Endothelial cell of umbilical vein (primary cell): ENCODE measurements at regions not wholly inside any gene's neighbourhood (a gene's known extent, or its start where the extent isn't known, plus 50 kb on each side); places are given as distances from the start of the nearest gene placed in this dataset.

Experiments used
- BruUV-seq: library from RNA; stranded (reverse); fragments of 400-500 nt; replicated peaks from 2 replicates; lab custom pipeline; 2021; lab: Mats Ljungman, UMichigan
- CTCF ChIA-PET: fragments of 300-600, 350-600 bp; sonication (Branson Sonifier 250); formaldehyde crosslinking; loops from one replicate; lab custom pipeline; 2021; ENCODE audit warnings: antibody characterized with exemption, inconsistent platforms; lab: Charles Lee
- POLR2A ChIA-PET: fragments of 300-600, 350-600 bp; sonication (Branson Sonifier 250); formaldehyde crosslinking; loops from one replicate; lab custom pipeline; 2021; ENCODE audit warnings: antibody characterized with exemption, inconsistent platforms; lab: Charles Lee
- DNase-seq: peaks from one replicate; pipeline ENCODE4 v3.0.0-alpha.2; 2011; ENCODE audit warnings: low read depth, low spot score
- FAIRE-seq: peaks from 2 replicates; lab custom pipeline; 2011; peaks lifted over from hg19 to GRCh38; lab: Jason Lieb, UNC
- H2AFZ ChIP-seq: 2 replicates; pipeline ENCODE4 v1.6.0; 2012; ENCODE audit warnings: low read depth, low read length, control low read depth, inconsistent platforms
- H3K27ac ChIP-seq: 2 replicates; pipeline ENCODE4 v1.5.1; 2011; ENCODE audit warnings: low read depth, mild to moderate bottlenecking, control low read depth, low read length, moderate library complexity; ENCODE audit not compliant: insufficient read depth
- H3K27me3 ChIP-seq, 2 experiments: 2 replicates each; pipeline versions ENCODE4 v1.6.0 to v1.6.1; 2011; ENCODE audit warnings: low read length in 2 of 2, mixed read lengths in 1 of 2; ENCODE audit not compliant: control insufficient read depth in 2 of 2, insufficient read depth in 2 of 2
- H3K36me3 ChIP-seq, 2 experiments: 2 replicates in 1 of 2; 3 replicates in 1 of 2; pipeline ENCODE4 v1.5.1; 2011; ENCODE audit warnings: low read length in 2 of 2, mild to moderate bottlenecking in 1 of 2, moderate library complexity in 1 of 2; ENCODE audit not compliant: control insufficient read depth in 2 of 2, insufficient read depth in 2 of 2; ENCODE audit errors: extremely low read depth in 1 of 2
- H3K4me1 ChIP-seq: 3 replicates; pipeline ENCODE4 v1.5.1; 2011; ENCODE audit warnings: mild to moderate bottlenecking, low read length; ENCODE audit not compliant: control insufficient read depth, insufficient read depth; ENCODE audit errors: extremely low read depth
- H3K4me2 ChIP-seq: 2 replicates; pipeline ENCODE4 v1.6.1; 2011; ENCODE audit warnings: low read length, control low read depth, mixed read lengths; ENCODE audit not compliant: insufficient read depth
- H3K4me3 ChIP-seq, 3 experiments: fragments of 200-600 bp in 1 of 3; sonication (generic), shearing (Covaris generic) in 1 of 3; replicated peaks in 1 of 3; 2 replicates each; pipeline ENCODE4 v1.5.1; 2011 to 2016; ENCODE audit warnings: control low read depth in 3 of 3, low read length in 3 of 3, mild to moderate bottlenecking in 2 of 3, inconsistent platforms in 1 of 3, low read depth in 1 of 3, moderate library complexity in 1 of 3; ENCODE audit not compliant: insufficient read depth in 1 of 3
- H3K79me2 ChIP-seq: 2 replicates; pipeline ENCODE4 v1.6.0; 2012; ENCODE audit warnings: low read length, inconsistent platforms; ENCODE audit not compliant: control insufficient read depth, insufficient read depth
- H3K9ac ChIP-seq: replicated peaks from 2 replicates; pipeline ENCODE3; 2011; ENCODE audit warnings: low read length, control low read depth; ENCODE audit not compliant: insufficient read depth; ENCODE audit errors: extremely low read depth
- H3K9me1 ChIP-seq: replicated peaks from 3 replicates; pipeline ENCODE4 v1.6.0; 2011; ENCODE audit warnings: mild to moderate bottlenecking, low read length; ENCODE audit not compliant: control insufficient read depth, insufficient read depth; ENCODE audit errors: extremely low read depth
- H3K9me3 ChIP-seq: replicated peaks from 2 replicates; pipeline ENCODE4 v1.5.1; 2012; ENCODE audit warnings: low read length, inconsistent platforms; ENCODE audit not compliant: control insufficient read depth, insufficient read depth
- H4K20me1 ChIP-seq: replicated peaks from 2 replicates; pipeline ENCODE3; 2011; ENCODE audit warnings: mild to moderate bottlenecking, low read length; ENCODE audit not compliant: control insufficient read depth, insufficient read depth; ENCODE audit errors: extremely low read depth
- CTCF ChIP-seq, 2 donors: IDR thresholded peaks; 1 replicate in 1 of 2; 2 replicates in 1 of 2; pipeline ENCODE4 v1.5.1; 2011; ENCODE audit warnings: low read length in 2 of 2, mild to moderate bottlenecking in 2 of 2, moderate library complexity in 2 of 2, control low read depth in 1 of 2, inconsistent platforms in 1 of 2, low read depth in 1 of 2; ENCODE audit not compliant: insufficient read depth in 1 of 2; ENCODE audit errors: extremely low read depth in 1 of 2
- EZH2 ChIP-seq: IDR thresholded peaks from 2 replicates; pipeline ENCODE4 v1.6.1; 2012; ENCODE audit warnings: borderline replicate concordance, low read depth, mild to moderate bottlenecking, moderate library complexity, low read length, inconsistent platforms; ENCODE audit not compliant: severe bottlenecking
- FOS ChIP-seq: IDR thresholded peaks from 2 replicates; pipeline ENCODE4 v1.6.1; 2011; ENCODE audit warnings: mild to moderate bottlenecking, low read length, moderate library complexity, borderline replicate concordance; ENCODE audit not compliant: insufficient read depth
- GATA2 ChIP-seq: IDR thresholded peaks from 2 replicates; pipeline ENCODE4 v1.7.0; 2011; ENCODE audit warnings: low read depth, mild to moderate bottlenecking, moderate library complexity, mixed read lengths, low read length; ENCODE audit not compliant: insufficient read length, insufficient read depth
- JUN ChIP-seq: IDR thresholded peaks from 2 replicates; pipeline ENCODE4 v1.6.1; 2011; ENCODE audit warnings: borderline replicate concordance, low read depth; ENCODE audit not compliant: insufficient read length, insufficient read depth
- MYC ChIP-seq: IDR thresholded peaks from one replicate; pipeline ENCODE4 v1.6.1; 2011; ENCODE audit warnings: mild to moderate bottlenecking, low read depth, low read length
- POLR2A ChIP-seq: IDR thresholded peaks from 2 replicates; pipeline ENCODE4 v1.6.1; 2012; ENCODE audit warnings: low read depth, mild to moderate bottlenecking, control low read depth, low read length
- POLR2AphosphoS5 ChIP-seq: IDR thresholded peaks from 2 replicates; pipeline ENCODE4 v1.6.1; 2012; ENCODE audit warnings: low read depth, mild to moderate bottlenecking, control low read depth, low read length, moderate library complexity; ENCODE audit not compliant: insufficient read depth
- dilution Hi-C: fragments of 300-500 bp; cut with MboI; formaldehyde crosslinking; loops from one replicate; pipeline ENCODE4 v1.15.0; 2019; ENCODE audit warnings: low sequenced_read_pairs; ENCODE audit not compliant: extremely low pct_ligation_motif_present
- intact Hi-C: fragments of 100-400 bp; cut with micrococcal nuclease; formaldehyde crosslinking; loops from one replicate; pipeline ENCODE4 v1.10.0; 2022
- TF ChIP-seq, protein P1 (sequence below): IDR thresholded peaks from 2 replicates; pipeline ENCODE4 v1.6.1; 2011; ENCODE audit not compliant: insufficient read depth, insufficient read length

DNA sequence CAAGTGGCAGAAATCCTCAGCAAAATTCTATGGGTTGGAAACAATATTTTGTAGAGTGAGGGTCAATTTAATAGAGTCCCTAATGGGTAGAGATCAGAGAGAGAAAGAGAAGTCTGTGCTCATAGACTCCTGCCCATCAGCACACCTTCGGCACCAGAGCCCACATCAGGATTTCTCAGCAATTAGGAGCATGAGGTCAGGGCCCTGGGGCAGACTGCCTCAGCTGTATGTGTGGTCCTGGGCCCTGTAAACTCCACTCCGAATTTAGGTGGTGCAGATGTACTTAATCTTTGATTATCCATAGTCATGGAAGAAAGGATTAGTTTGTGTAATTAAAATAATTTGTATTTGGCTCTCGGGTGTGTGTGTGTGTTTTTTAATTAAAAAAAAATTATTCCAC, 372.6 kb downstream of the AEBP2 start:
- DNase-seq (no peak), FAIRE-seq (no peak)
- TF ChIP-seq GATA2 (no peak), JUN (no peak), POLR2AphosphoS5 (no peak)
- intact Hi-C loops (no loop called here), dilution Hi-C loops (no loop called here)
- no peaks in the 10 kb centered on the region for H3K79me2 ChIP-seq
- no peaks in the 10 kb centered on the region for H4K20me1 ChIP-seq
- ChIA-PET CTCF (interaction anchor here (1.0 kb wide), 1 partner anchor 54 kb away, joined by 3 read pairs; no protein-coding TSS in a partner anchor), POLR2A (no interaction called here)
- no peaks in the 10 kb centered on the region for H3K27me3 ChIP-seq
- no peak overlapping the region for H2AFZ ChIP-seq
- no peak overlapping the region for H3K4me2 ChIP-seq
- no peaks in the 10 kb centered on the region for H3K9me1 ChIP-seq
- no peak overlapping the region for H3K27ac ChIP-seq
- no TSS peak for BruUV-seq
- no peaks in the 10 kb centered on the region for H3K9me3 ChIP-seq
- no peak overlapping the region for H3K4me3 ChIP-seq
- no peaks in the 10 kb centered on the region for H3K4me1 ChIP-seq
- H3K36me3 ChIP-seq: no peaks in the 10 kb centered on the region
- no peak overlapping the region for H3K9ac ChIP-seq

GRCh38 chr12:19819231-19819630, 379.9 kb downstream of the AEBP2 start:
- H3K9me3 ChIP-seq: no peaks in the 10 kb centered on the region
- TF ChIP-seq JUN: no peak
- TF ChIP-seq MYC: no peak
- TF ChIP-seq, protein P1, sequence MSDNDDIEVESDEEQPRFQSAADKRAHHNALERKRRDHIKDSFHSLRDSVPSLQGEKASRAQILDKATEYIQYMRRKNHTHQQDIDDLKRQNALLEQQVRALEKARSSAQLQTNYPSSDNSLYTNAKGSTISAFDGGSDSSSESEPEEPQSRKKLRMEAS: no peak
- TF ChIP-seq EZH2: no peak
- no peak for TF ChIP-seq GATA2
- no peak for TF ChIP-seq POLR2AphosphoS5
- no peak for TF ChIP-seq CTCF (IDR thresholded peaks at IDR 0.05; ENCODE audit: extremely low read depth in 1 of 2, insufficient read depth in 1 of 2, low read depth in 1 of 2, low read length in 2 of 2)
- no peak for TF ChIP-seq POLR2A
- TF ChIP-seq FOS: no peak
- H3K79me2 ChIP-seq: no peaks in the 10 kb centered on the region
- H3K4me2 ChIP-seq: no peak overlapping the region
- ChIA-PET POLR2A (no interaction called here), CTCF (interaction anchor here (0.9 kb wide), 1 partner anchor 18 kb away, joined by 3 read pairs; no protein-coding TSS in a partner anchor)
- H3K36me3 ChIP-seq: no peaks in the 10 kb centered on the region
- H3K4me3 ChIP-seq: no peak overlapping the region
- dilution Hi-C loops (no loop called here), intact Hi-C loops (no loop called here)
- no peak overlapping the region for H3K9ac ChIP-seq
- DNase-seq (no peak), FAIRE-seq (no peak)
- H2AFZ ChIP-seq: no peak overlapping the region
- H4K20me1 ChIP-seq: no peaks in the 10 kb centered on the region
- no TSS peak for BruUV-seq
- no peak overlapping the region for H3K27ac ChIP-seq
- H3K9me1 ChIP-seq: no peaks in the 10 kb centered on the region
- H3K27me3 ChIP-seq: no peaks in the 10 kb centered on the region
- peaks cover 9% of the 10 kb centered on the region for H3K4me1 ChIP-seq
